Stimulated activated CD8-positive, alpha-beta memory T cell treated with anti-CD3 and anti-CD28 coated beads, Interleukin-15, amount 100 ng/mL, for 48 hours (primary cell): ENCODE measurements at regions not wholly inside any gene's neighbourhood (a gene's known extent, or its start where the extent isn't known, plus 50 kb on each side); places are given as distances from the start of the nearest gene placed in this dataset.
"Not testable (repeated sequence)": the region's sequence is repeated elsewhere in the genome, so short reads cannot be mapped to it uniquely, and the experiment has no call there.

Experiments used
- DNase-seq, 2 donors: peaks; one replicate each; pipeline ENCODE4 v3.0.0-alpha.2; 2020; ENCODE audit warnings: low read depth in 2 of 2

- no peak for DNase-seq
Measured at GRCh38 chr4:20050768-20051167, 200.9 kb upstream of the SLIT2 start.

DNA sequence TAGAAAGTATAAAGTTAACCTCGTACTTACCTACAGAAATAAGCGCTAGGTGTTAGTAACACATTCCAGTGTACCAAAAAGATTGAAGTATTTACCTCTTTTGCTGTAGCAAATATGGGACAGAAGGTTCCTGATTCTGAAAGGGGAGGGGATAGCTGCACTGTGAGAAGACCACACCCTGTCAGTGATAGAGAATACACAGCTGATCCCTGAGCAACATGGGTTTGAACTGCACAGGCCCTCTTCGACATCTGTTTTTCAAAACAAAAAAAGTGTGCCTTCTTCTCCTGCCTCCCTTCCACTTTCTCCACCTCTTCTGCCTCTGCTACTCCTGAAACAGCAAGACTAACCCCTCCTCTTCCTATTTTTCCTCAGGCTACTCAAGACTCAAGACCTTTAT is 201.8 kb upstream of the SLIT2 start:
- DNase-seq: no peak

- no peak for DNase-seq
Measured at GRCh38 chr4:20046931-20047677, 204.6 kb upstream of the SLIT2 start.

DNA sequence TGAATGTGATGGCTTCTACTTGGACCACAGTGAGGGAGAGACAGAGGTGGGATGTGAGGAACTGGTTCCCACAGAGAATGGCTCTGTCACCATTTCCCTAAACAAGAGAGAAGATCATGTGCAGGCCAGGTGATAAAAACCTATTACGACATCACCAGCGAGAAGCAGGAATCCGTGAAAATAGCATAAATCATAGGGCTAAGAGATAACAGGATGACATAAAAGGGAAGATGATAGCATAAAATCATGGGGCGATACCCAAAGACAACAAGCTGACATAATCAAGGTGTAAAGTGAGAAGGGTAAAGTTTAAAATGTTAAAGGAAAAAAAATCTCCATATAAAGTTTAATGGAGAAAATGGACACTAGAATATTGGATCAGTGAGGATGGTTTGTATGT is 205.5 kb upstream of the SLIT2 start:
- DNase-seq: no peak

GRCh38 chr4:20044966-20045365 is 206.7 kb upstream of the SLIT2 start:
- DNase-seq: no peak

DNA sequence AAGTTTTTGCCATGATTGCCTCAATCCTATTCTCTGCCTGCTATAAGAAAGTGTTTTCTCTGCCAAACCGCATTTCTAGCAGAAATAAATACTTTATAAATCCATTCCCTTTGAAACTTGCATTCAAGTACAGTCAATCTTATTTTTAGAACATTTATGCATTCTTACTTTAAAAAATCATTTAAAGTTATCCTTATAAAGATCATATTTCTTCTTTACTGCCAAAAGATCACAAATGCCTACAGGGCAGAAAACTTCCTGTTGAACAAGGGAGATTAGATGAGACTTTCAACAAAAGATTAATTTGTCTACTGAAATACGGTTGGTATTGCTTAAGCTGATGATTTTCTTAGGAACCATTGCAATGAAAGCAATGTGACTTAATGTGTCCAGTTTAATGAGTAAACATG is 207.2 kb upstream of the SLIT2 start:
- DNase-seq: no peak

DNA sequence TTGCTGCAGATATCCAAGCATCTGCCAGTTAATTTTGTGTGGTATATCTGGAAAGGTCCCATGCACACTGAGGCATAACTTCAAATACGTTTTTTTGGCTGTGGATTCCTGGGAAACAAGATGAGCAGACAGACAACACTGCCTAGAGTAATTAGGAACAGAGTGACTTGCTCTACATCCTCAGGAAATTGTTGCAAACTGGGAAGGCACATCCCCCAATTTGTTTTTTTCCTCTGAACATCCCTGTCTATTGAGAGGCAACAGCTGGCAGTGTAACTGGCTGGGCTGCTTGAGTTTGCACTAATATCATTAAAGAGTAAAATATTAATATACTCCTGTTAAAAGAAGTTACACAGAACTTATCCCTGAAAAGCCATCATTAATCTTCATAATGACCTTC is 207.7 kb upstream of the SLIT2 start:
- no peak for DNase-seq

DNA sequence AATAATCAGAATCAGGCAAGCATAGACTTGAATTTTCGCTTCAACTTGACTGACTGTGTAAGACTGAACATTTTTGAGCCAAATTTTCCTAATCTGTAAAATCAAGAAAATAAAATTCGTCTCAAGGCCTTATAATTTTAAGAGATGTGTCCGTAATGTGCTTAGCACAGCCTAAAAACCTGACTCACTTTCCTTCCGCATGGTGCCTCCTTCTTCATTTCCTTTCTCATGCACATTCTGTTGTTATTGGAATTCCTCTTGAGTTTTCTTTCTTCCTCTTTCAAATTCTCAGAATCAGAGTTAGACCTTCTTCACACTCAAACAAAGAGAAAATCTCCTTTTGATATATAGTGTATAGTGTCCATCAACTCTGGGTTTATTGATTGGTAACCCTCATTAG is 208.9 kb upstream of the SLIT2 start:
- no peak for DNase-seq

- no peak for DNase-seq
Measured at GRCh38 chr4:20041839-20042407, 209.8 kb upstream of the SLIT2 start.

DNA sequence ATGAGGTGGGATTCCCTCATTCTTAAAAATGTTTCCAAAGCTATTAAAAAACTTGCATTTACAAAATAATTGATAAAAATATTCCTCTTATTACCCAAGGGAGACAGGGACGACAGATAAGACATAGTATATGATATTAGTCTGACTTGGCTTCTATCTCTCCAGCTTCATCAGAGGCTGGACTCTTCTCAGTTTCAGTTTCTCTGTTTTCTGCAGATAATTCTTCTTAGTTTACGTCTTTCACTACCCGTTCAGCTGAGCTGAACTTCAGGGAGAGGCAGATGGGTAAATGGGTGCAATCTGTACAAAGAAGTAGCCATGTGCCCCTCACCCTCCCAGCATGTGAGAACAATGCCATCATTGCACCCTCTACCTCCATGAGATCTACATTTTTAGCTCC is 214.0 kb upstream of the SLIT2 start:
- no peak for DNase-seq

GRCh38 chr4:20030108-20030507 is 221.6 kb upstream of the SLIT2 start:
- DNase-seq: no peak

GRCh38 chr4:20028645-20029044 is 223.1 kb upstream of the SLIT2 start:
- no peak for DNase-seq

GRCh38 chr4:20026456-20026855 is 225.2 kb upstream of the SLIT2 start:
- no peak for DNase-seq

DNA sequence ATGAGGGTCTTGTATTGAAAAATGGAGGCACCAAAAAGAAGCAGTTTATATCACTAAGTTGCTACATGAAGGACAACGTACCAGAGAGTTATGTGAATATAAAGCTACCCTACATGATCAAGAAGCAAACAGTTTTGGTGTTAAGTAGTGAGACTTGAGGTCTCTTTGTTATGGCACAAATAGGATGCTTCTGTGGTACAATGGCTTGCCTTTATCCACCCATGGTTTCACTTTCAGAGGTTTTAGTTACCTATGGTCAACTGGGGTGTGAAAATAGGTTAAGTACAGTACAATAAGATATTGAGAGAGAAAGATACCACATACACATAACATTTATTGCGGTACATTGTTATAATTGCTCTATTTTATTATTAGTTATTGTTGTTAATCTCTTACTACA is 229.2 kb upstream of the SLIT2 start:
- no peak for DNase-seq

- no peak for DNase-seq
Measured at GRCh38 chr4:20020056-20020455, 231.6 kb upstream of the SLIT2 start.

DNA sequence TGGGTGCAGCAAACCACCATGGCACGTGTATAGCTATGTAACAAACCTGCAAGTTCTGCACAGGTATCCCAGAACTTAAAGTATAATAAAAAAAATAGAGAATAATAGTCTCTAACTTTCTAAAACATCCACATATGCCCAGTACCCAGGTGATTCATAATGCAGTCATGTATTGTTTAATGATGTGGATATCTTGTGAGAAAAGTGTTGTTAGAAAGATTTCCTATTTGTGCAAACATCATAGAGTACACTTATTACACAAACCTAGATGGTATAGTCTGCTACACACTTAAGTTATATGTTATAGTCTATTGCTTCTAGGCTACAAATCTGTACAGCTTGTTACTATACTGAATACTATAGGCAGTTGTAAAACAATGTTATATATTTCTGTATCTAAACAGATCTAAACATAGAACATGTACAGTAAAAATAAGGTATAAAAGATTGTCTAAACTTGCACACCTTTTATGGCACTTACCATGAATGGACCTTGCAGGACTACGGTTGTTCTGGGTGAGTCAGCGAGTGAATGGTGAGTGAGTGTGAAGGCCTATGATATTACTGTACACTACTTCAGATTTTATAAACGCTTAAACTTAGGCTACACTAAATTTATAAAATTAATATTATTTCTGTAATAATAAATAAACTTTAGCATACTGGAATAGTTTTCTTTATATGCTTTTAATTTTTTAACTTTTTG is 232.2 kb upstream of the SLIT2 start:
- DNase-seq: no peak

DNA sequence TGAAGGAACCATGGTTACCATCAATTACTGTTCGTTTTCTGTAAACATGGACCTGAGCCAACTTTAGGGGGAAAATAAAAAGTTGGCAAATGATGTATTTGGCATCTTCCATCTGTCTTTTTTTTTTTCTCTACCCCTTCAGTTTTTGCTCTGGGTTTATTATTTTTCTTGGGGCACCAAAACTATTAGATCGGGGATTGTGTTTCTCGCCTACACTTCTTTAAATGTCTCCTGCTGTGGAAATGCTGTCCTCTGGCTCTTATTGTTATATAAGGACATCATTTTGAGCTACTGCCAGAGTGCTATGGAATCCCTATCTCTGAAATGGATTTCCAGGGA is 234.0 kb upstream of the SLIT2 start:
- DNase-seq: no peak

DNA sequence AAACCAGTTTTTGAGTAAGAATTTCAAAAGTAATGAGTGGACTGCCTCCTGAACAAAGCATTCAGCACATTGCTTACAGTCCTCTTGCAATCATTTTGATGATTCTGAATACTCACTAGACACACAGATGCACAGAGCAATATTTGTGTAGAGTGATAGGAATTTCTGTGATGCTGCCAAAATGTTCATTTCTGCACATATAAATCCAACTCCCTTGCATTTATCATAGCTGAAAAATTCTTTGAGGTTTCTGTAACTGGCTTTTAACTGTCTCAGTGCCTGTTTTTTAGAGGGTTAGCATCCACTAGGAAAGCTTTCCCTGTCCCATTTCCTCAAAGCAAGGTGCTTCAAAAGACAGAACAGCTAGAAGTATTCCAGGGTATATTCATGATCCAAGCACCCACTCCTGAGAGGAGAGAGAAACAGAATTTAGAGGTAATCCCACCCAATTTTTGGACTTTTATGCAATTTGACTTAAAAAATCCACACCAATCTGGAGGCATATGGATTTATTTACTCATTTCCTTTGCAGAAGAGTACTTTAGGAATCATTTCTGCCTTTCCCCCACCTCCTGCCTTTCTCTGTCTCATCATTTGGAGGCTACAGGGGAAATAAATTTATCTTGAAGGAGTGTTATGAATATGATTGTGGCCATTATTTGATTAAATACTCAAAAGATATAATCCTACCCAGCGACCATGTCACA is 234.5 kb upstream of the SLIT2 start:
- no peak for DNase-seq

GRCh38 chr4:20015636-20016224 is 236.0 kb upstream of the SLIT2 start:
- no peak for DNase-seq

DNA sequence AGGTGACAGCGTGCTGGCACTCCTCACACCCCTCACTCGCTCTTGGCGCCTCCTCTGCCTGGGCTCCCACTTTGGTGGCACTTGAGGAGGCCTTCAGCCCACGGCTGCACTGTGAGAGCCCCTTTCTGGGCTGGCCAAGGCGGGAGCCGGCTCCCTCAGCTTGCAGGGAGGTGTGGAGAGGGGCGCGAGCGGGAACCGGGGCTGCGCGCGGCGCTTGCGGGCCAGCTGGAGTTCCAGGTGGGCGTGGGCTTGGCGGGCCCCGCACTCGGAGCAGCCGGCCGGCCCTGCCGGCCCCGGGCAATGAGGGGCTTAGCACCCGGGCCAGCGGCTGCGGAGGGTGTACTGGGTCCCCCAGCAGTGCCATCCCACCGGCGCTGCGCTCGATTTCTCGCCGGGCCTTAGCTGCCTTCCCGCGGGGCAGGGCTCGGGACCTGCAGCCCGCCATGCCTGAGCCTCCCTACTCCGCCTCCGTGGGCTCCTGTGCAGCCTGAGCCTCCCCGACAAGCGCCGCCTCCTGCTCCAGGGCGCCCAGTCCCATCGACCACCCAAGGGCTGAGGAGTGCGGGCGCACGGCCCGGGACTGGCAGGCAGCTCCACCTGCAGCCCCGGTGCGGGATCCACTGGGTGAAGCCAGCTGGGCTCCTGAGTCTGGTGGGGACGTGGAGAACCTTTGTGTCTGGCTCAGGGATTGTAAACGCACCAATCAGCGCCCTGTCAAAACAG is 247.7 kb upstream of the SLIT2 start:
- not testable (repeated sequence) for DNase-seq

- no peak for DNase-seq
Measured at GRCh38 chr4:19999775-20000414, 251.8 kb upstream of the SLIT2 start.
